HEK293T (cell line): ENCODE measurements at regions not wholly inside any gene's neighbourhood (a gene's known extent, or its start where the extent isn't known, plus 50 kb on each side); places are given as distances from the start of the nearest gene placed in this dataset.

Experiments
- ARNT ChIP-seq: fragments of 450-650 bp; IDR thresholded peaks from 2 replicates; pipeline ENCODE4 v1.6.1; 2017; ENCODE audit warnings: mild to moderate bottlenecking
- CTBP1 ChIP-seq: fragments of 450-650 bp; IDR thresholded peaks from 2 replicates; pipeline ENCODE4 v1.6.1; 2016; ENCODE audit warnings: borderline replicate concordance
- ELF4 ChIP-seq: fragments of 450-650 bp; IDR thresholded peaks from 2 replicates; pipeline ENCODE4 v1.6.1; 2017; ENCODE audit warnings: antibody characterized with exemption
- FOXA1 ChIP-seq: fragments of 450-650 bp; IDR thresholded peaks from 2 replicates; pipeline ENCODE4 v1.6.1; 2016; ENCODE audit warnings: mild to moderate bottlenecking
- FOXK2 ChIP-seq: fragments of 450-650 bp; IDR thresholded peaks from 2 replicates; pipeline ENCODE4 v1.6.1; 2016; ENCODE audit warnings: mild to moderate bottlenecking
- FOXM1 ChIP-seq: fragments of 450-650 bp; IDR thresholded peaks from 2 replicates; pipeline ENCODE4 v1.6.1; 2017; ENCODE audit warnings: mild to moderate bottlenecking, borderline replicate concordance
- L3MBTL2 ChIP-seq: fragments of 450-650 bp; conservative IDR thresholded peaks from 2 replicates; pipeline ENCODE4 v1.6.1; 2016; ENCODE audit warnings: mild to moderate bottlenecking
- NFRKB ChIP-seq: fragments of 450-650 bp; IDR thresholded peaks from 2 replicates; pipeline ENCODE4 v1.6.1; 2016; ENCODE audit warnings: mild to moderate bottlenecking, moderate library complexity
- PKNOX1 ChIP-seq: fragments of 450-650 bp; IDR thresholded peaks from 2 replicates; pipeline ENCODE4 v1.6.1; 2016
- SP1 ChIP-seq: fragments of 450-650 bp; IDR thresholded peaks from 2 replicates; pipeline ENCODE4 v1.6.1; 2017
- SUZ12 ChIP-seq: fragments of 450-650 bp; IDR thresholded peaks from 2 replicates; pipeline ENCODE4 v1.6.1; 2016; ENCODE audit warnings: mild to moderate bottlenecking
- TARDBP ChIP-seq: fragments of 450-650 bp; IDR thresholded peaks from 2 replicates; pipeline ENCODE4 v1.6.1; 2016
- ZNF384 ChIP-seq: fragments of 450-650 bp; IDR thresholded peaks from 2 replicates; pipeline ENCODE4 v1.6.1; 2016

- TF ChIP-seq CTBP1 = no peak
- TF ChIP-seq SUZ12 = no peak
- no peak for TF ChIP-seq ZNF384
- no peak for TF ChIP-seq TARDBP
- TF ChIP-seq SP1 = no peak
- TF ChIP-seq ELF4 = no peak
- no peak for TF ChIP-seq FOXK2
- TF ChIP-seq ARNT = no peak
- no peak for TF ChIP-seq NFRKB
- TF ChIP-seq FOXM1 = no peak
- TF ChIP-seq L3MBTL2 = no peak
- TF ChIP-seq PKNOX1 = no peak
- TF ChIP-seq FOXA1 = no peak
Observed at GRCh38 chr5:128706269-128706668, 168.2 kb upstream of the FBN2 start.
